ENCODE measurements at regions not wholly inside any gene's neighbourhood (a gene's known extent, or its start where the extent isn't known, plus 50 kb on each side); places are given as distances from the start of the nearest gene placed in this dataset.
A peak's percentile ranks its signal among the peaks of the same experiment; 100 is the strongest.
"Not testable (repeated sequence)": the region's sequence is repeated elsewhere in the genome, so short reads cannot be mapped to it uniquely, and the experiment has no call there.

DNA sequence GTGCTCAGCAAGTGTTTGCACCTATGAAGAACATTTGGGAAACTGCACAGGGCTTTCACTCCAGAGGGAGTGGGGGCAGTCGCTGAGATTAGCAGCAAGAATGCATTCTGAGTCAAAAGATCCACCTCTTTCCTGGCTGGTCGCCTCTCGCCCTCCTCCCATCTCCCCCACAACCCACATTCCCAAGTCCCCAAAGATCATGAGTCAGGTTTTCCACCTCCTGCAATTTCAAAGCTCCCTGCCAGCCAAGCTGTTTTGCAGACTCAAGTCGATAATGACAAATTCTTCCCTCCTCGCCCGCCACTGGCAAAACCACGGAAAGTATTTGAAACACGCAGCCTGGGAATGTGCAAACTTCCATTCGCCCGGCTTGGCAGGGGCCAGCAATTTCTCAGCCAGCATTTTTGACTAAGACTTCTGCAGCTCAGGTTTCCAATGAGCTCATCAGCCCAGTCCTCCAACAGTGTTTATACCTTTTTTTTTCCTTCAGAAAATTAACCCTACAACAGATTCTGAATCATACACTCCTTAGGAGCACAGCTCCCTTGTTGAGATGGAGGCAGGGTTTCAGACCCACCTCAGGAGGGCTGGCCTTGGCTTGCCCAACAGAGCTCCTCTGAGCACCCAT is 181.4 kb downstream of the SMAD6 start:
- peak; percentile 100 for DNase-seq (ENCODE audit: low read depth)

DNA sequence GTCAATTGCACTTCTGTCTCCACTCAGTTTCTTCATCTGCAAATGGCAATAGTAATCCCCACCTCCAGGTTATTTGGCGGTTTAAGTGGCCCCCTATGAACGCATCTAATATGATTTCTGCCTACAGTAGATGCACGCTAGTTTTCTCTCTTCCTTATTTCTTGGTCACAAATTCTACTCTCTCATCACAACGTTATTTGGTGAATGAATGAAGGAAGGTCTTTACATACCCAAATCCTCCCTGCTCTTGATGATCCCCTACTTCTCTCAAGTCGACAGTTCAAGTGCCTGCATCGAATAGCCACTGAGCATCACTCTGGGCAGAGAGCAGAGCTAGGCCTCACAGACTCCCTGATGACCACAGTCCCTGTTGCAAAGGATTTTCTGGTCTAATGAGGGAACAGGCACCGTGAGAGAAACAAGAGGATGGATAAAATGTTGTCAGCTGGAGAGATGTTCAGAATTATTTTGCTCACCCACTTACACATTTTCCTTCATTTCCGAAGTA is 181.2 kb upstream of the SMAD3 start:
- no peak for DNase-seq (ENCODE audit: low read depth)

DNA sequence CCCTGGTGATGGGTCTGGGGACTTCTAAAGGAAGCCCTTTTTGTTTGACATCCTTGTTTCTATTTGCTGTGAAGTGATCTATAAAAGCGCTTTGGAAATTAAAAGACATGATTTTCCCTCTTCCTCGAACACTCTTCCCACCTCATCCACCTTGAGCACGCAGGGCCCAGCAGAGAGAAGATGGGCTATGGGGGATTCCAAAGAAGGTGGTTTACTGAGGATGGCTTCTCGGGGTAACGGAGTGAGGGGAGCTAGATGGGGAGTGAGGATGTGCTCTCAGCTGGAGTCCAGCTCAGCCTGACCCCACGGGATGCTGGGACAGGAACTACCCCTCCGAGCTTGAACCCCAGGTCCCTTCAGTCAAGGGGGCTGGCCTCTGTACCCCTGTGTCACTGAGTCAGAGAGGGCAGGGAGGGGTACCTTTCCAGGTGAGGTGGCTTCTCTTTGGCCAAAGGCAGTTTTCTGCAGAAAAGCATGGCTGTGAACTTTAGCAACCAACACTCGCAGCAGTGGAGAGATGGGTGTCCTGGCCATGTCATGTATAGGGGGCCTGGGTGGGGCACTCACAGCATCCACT is 180.7 kb upstream of the SMAD3 start:
- no peak for DNase-seq (ENCODE audit: low read depth)

- no peak for DNase-seq (ENCODE audit: low read depth)
Measured at GRCh38 chr15:66885281-66885915, 180.0 kb upstream of the SMAD3 start.

DNA sequence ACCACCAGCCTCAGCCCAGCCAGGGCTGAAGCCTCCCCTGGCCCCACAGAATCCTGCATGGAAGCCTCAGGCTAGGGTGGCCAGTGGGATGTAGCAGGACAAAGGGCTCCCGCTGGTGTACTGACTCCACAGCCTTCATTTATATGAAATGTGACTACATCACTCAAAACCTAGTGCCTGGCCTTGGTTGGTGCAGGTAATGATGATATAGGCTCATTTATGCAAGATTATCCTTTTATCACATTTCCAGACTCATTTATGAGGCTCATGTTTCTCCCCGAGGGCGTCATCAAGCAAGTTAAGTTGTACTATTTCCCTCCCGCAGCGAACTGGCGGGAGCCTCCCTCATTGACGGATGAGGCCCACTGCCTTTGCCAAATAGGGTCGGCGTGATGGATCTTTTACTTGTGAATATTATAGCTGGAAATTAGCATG is 179.1 kb upstream of the SMAD3 start:
- peak; percentile 26 for DNase-seq (ENCODE audit: low read depth)

GRCh38 chr15:66886686-66887273 is 178.6 kb upstream of the SMAD3 start:
- no peak for DNase-seq (ENCODE audit: low read depth)

GRCh38 chr15:66889298-66889697 is 176.1 kb upstream of the SMAD3 start:
- DNase-seq (ENCODE audit: low read depth), result not testable (repeated sequence)

GRCh38 chr15:66891776-66892175 is 173.6 kb upstream of the SMAD3 start:
- no peak for DNase-seq (ENCODE audit: low read depth)

GRCh38 chr15:66893294-66893693 is 172.1 kb upstream of the SMAD3 start:
- no peak for DNase-seq (ENCODE audit: low read depth)

DNA sequence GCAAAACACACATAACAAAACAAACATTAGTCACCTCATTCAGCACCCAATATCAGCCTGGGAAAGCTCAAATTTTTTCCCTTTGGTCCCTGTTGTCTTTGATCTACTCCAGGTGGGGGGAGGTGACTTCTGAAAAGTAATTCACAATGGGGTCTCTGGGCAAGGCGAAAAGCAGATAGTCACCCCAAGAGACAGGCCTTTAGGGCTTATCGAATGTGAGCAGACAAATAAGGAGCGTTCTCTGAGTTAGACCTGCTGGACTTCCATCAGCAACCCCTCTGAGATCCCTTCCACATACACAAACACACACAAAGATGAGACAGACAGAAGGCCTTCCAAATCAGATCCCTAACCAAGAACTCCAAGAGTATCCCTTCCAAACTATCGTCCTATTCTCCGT is 171.0 kb upstream of the SMAD3 start:
- no peak for DNase-seq (ENCODE audit: low read depth)

GRCh38 chr15:66894986-66895780 is 170.2 kb upstream of the SMAD3 start:
- DNase-seq (ENCODE audit: low read depth), result peak; percentile 18

- DNase-seq (ENCODE audit: low read depth), result no peak
Measured at GRCh38 chr15:66895794-66896453, 169.5 kb upstream of the SMAD3 start.

DNA sequence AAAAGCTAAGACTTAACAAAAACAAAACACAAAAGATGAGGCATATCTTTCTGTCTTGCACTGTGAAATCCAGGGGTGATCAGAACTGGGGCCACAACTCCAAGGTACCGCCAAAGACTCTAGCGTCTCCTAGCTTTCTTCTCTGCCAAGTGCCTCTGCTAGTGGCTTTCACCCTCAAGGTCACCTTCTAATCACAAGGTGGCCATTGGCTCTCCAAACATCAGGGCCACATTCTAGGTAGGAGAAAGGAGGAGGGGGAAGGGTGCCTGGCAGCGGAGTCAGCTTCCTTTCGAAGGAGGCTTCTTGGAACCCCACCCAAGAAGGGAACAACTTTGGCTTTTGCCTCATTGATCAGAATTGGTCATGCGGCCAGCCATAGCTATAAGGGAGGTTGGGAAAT is 168.8 kb upstream of the SMAD3 start:
- DNase-seq (ENCODE audit: low read depth), result no peak

GRCh38 chr15:66897416-66897815 is 168.0 kb upstream of the SMAD3 start:
- no peak for DNase-seq (ENCODE audit: low read depth)

- no peak for DNase-seq (ENCODE audit: low read depth)
Measured at GRCh38 chr15:66897971-66898370, 167.4 kb upstream of the SMAD3 start.

DNA sequence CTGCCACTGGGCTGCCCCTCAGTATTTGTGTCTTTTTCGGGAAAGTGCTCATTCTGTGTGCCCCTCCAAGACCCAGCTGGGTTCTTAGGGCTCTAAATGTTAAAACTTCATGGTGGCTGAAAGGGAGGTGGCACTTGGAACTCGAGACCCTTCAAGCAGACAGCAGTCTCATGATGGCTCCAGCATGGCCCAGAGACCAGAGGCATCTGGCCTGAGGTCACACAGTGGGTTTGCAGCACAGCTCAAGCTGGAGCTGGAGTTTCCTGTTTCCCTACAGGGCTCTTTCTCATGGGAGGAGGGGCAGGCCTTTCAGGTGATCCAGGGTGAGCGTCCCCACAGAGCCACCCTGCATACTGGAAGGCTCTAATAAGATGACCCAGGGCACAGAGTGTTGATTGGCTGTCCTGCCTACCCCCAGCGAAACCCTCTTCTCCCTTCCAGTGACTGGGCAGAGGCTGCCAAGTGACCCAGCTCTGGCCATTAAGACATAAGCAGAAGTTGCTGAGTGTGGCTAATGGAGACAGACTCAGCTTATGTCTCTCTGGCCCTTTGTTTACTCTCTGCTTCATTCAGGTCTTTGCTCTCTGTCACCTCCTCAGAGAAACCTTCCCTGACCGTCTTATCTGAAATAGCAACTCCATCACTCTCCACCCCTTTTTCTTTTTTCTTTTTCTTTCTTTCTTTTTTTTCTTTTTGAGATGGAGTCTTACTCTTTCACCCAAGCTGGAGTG is 166.6 kb upstream of the SMAD3 start:
- DNase-seq (ENCODE audit: low read depth), result peak; percentile 23

DNA sequence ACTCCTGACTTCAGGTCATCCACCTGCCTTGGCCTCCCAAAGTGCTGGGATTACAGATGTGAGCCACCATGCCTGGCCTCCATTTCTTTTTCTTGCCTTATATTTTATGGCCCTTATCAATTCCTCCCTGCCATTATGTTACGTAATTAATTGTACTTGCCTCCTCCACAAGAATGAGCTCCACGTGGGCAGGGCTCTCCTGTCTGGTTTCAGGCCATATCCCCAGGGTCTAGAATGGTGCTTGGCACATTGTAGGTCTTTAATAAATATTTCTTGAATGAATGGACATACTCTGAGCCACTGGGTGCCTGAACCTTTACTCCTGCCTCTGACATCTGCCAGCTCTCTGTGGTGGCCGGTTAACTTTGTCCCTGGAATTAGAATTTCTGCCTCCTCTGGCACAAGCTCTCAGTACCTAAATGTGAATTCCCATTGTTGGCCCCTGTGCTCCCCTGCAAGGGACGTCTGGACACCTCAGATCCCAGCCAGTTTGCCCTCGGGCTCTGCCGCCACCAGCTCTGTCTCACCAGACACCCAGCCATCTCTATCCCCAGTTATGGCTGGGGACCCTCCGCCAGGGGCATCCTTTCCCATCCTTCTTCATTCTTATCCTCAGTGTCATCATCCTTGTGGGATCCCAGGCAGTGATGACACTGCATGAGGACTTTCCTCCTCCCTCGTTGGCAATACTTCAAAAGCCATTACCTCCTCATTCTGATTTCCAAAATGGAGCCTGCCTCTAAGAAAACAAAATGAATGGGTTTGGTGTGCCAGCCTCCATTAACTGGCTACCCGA is 165.6 kb upstream of the SMAD3 start:
- DNase-seq (ENCODE audit: low read depth), result peak; percentile 94

GRCh38 chr15:66900586-66901310 is 164.7 kb upstream of the SMAD3 start:
- DNase-seq (ENCODE audit: low read depth), result no peak
